HG03196 (cell line): ENCODE measurements at regions not wholly inside any gene's neighbourhood (a gene's known extent, or its start where the extent isn't known, plus 50 kb on each side); places are given as distances from the start of the nearest gene placed in this dataset.
"Not testable (repeated sequence)": the region's sequence is repeated elsewhere in the genome, so short reads cannot be mapped to it uniquely, and the experiment has no call there.

ENCODE experiments used
- ATAC-seq: cut with Tn5 transposase; IDR thresholded peaks from one replicate; pipeline ENCODE4 v1.9.1; 2021; ENCODE audit not compliant: unreplicated experiment

DNA sequence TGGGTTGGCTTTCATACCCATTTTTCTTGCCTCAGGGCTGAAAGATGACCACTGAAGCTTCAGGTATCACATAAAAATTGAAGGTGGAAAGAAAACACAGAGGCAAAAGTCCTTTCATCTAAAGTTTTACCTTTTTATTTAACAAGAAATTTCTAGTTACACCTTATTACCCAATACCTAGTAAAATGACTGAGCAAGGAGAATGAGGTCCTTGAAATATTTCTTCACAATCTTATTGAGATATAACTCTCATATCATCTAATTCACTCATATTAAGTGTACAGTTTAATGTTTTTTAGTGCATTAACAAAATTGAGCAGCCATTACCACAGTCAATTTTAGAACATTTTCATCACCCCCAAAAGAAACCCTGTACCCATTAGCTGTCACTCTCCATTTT, 112.9 kb upstream of the ADTRP start:
- ATAC-seq, result no peak

DNA sequence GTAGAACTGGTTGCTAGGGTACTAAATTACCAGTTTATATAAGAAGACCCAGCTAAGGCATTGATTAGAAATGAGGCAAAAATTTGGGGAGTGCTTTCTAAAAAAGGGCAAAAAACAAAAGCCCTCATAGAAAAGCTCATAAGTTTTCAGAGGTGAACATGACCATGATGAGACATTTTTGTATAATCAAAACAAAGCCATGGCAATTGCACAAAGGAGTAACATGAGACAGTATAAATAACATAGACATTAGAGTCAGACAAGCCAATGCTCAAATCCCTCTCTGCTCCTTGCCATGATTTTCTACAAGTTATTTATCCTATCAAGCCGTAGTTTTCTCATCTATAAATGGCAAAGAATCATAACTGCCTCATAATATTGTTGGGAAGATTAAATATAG, 112.2 kb upstream of the ADTRP start:
- ATAC-seq, result no peak

DNA sequence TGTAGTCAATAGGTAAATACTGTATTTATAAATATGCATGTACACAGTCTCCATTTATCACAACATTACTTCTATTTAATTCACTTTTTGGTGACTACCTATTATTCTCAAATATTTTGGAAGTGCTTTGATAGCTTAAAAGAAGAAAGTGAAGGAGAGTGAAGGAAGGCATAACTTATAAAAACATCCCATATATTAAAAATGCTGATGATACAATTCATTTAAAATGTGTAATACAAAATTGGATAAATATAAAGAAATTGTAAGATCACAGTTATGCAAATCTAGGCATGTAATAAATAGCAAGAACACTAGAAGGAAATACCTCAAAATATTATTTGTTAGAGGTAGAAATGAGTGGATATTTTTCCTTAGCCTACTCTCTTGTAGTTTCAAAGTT, 111.6 kb upstream of the ADTRP start:
- no peak for ATAC-seq

DNA sequence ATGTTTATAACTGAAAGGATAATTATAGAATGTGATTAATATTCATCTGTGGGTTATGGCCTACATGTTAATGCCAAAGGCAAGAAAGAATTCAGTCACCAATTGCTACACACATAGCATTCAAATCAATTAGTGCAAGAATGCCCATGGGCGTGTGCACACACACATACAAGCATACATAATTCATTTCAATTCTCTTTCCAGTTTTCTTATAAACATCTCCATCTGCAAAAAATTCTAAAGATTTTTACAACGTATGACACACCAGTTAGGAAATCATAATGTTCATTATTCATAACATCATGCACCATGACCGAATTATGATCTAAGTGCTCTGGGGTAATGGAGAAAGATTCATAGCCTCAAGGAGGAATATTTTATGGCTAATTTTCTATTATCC, 111.0 kb upstream of the ADTRP start:
- ATAC-seq, result no peak

DNA sequence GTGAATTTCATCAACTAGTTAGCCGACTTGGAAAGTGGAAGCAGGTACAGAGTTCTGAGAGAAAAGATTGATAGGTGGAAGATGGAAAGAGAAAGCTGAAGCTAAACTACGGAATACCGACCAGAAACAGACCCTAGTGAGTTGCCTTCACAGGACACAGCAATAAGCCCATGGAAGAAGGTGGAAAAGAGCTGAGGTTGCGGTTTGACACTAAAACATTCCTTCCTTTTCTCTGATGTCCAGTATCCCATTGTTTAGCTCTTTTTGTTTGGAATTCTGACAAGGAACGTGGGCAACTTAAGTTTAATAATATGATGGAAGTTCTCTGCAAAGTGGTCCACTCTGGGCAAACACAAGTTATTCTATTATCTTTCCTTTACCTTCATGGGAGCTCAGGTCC, 110.1 kb upstream of the ADTRP start:
- ATAC-seq, result no peak

DNA sequence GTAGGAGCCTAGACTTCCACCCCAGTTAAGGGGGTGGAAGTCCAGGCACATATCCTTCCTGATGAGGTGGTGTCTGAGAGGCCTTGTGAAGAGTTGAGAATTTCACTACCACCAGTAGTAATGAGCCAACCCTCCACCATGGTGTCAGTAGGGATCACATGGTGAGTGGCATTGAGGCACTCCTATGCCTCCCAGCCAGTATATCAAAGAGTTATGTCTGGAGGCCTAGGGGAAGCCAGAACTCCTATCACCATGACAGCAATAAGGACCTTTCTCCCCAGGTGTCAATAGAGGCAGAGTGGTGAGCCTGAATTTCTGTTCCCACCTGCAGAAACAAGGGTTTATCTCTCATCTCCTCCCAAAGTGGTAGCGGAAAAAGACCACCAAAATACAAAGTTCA, 106.6 kb upstream of the ADTRP start:
- no peak for ATAC-seq

DNA sequence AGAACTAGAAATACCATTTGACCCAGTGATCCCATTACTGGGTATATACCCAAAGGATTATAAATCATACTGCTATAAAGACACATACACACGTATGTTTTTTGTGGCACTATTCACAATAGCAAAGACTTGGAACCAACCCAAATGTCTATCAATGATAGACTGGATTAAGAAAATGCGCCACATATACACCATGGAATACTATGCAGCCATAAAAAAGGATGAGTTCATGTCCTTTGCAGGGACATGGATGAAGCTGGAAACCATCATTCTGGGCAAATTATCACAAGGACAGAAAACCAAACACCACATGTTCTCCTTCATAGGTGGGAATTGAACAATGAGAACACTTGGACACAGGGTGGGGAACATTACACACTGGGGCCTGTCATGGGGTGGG, 104.9 kb upstream of the ADTRP start:
- ATAC-seq, result not testable (repeated sequence)

DNA sequence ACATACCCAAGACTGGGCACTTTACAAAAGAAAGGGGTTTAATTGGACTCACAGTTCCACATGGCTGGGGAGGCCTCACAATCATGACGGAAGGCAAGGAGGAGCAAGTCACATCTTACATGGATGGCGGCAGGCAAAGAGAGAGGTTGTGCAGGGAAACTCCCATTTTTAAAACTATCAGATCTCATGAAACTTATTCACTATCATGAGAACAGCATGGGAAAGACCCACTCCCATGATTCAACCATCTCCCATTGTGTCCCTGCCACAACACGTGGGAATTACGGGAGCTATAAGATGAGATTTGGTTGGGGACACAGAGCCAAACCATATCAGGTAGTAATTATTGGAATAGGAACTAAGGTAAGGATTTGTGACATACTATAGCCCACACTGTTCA, 101.6 kb upstream of the ADTRP start:
- not testable (repeated sequence) for ATAC-seq

DNA sequence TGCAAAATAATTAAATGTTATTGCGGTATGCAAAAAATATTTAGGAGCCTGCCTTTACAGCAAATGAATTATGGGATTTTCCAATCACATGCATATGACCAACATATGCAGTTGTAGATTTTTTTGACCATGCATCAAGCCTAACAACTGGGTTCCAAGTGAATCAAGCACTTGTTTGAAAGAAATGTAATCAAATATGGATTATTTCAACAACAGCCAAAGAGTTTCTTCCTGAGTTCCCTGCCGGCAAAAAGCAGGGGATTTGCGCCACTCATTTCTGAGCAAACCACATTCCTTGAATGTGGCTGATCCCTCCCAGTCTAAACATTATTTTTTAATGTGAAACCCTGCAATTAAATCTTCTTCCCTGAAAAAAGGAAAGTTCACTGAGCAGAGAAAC, 100.1 kb upstream of the ADTRP start:
- no peak for ATAC-seq

DNA sequence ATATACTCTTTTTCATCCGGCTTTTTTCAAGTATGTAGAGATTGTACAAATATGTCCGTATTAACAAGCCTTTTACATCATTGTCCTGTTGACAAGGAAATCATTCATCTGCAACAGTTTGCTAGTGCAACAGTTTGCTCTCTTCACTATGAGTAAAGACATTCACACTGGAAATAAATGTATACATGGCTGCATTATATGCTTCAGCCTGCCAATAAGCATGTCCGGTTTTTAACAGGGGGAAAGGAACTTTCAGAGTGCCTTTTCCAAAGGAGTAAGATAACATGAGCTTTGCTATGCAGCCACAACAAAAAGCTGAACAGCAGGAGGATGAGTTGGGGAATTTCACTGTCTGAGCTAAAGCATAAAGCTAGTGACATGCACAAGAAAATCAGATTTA, 99.4 kb upstream of the ADTRP start:
- ATAC-seq, result no peak

DNA sequence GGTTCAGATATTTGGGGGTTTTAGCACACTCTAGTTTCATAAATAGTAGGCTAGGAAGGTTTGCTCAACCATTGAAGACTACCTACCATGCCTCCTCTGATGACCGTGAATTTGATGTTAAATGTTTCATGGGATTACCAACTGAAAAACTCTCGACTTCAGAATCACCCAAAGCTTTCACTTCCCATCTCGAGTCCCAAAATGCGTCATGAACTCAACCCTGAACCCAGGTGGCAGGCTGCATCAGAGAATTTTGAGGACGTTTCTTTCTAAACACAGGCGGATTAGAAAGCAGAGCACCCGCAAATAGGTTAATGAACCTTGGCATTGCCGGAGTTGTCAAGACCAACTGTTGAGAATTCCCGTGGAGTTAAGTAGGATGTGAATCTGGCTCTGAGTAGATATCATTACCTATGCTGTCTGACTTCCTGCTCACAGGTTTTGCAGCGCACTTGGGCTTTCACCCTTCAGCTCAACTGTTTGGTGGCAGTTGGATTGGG, 98.4 kb upstream of the ADTRP start:
- ATAC-seq, result peak; percentile 72

DNA sequence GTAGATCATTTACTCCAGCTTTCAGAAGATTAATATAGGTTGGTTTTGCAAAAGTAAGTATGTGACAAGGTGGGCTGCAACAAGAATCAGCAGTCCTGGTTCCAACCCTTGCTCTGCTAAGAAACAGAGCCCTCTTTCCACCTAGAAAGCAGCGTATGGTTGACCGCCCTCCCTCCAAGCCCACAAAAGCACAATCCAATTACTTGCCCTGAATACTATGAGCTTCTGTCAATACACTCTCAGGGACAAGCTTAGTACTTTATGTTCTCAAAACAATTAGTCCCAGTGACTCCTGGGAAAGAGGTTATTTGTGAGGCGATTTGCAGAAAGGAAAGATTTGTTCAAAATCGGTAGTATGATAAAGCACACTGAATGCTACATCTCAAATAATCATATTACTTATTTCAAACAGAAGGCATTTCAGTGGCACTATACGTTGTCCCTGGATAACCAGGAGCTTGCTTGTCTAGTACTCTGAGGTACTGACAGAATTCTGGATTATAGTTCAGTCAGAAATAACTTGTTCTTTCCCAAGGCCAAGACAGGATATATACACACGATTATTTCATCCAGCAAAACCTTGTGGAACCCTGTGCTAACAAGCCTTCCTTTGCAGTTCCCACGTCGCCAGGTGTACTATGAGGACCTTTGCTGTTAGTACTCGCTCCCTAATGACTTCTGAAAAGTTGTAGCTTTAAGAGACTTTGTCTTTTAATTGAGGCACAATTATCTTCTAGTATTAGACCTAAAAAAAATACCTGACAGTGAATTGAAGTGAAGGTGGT, 96.9 kb upstream of the ADTRP start:
- ATAC-seq, result no peak

DNA sequence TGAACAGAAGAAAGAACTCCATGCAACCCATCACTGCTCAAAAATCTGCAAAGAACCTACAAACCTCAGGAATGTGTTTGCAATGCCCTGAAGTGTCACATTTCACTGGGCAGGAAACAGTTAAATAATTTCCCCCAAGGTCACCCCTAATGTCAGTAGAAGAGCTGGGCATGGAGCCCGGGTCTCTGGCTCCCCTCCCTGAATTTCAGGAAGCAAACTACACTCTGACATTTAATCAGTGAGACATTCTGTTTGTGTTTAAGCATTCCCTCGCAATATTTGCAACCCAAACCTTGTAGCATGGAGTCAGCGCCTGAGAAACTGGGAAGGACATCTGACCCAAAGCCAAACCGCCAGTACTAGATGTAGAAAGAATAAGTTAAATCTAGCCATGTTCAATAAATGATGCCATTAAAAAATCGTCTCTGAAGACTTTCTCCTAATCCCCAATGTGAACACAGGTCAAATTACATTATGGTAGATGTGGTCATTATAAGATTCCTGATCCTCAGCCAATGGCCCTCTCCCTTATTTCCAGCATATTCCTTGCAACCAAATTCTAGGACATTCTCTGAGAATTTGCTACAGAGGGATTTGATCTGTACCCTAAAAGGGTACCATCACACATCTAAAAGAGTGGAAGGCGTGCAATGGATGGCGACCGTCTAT, 91.2 kb upstream of the ADTRP start:
- ATAC-seq, result no peak

DNA sequence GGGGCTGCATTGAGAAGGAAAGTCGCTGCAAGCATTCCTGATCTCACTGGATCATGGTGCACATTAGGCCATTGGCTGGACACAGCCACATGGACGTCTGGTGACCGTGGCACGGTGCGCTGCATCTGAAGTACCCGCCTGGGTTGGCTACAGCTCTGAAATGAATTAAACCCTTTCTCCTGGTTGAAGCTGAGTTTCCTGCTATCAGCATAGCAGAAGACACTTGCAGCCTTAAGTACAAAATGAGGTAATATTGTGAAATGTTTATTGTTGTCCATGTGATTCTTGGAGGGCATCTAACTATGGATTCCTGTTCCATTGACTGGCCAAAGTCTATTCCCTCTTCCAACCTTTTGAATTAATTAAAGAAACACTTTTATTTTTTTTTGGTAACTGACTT, 89.8 kb upstream of the ADTRP start:
- no peak for ATAC-seq

DNA sequence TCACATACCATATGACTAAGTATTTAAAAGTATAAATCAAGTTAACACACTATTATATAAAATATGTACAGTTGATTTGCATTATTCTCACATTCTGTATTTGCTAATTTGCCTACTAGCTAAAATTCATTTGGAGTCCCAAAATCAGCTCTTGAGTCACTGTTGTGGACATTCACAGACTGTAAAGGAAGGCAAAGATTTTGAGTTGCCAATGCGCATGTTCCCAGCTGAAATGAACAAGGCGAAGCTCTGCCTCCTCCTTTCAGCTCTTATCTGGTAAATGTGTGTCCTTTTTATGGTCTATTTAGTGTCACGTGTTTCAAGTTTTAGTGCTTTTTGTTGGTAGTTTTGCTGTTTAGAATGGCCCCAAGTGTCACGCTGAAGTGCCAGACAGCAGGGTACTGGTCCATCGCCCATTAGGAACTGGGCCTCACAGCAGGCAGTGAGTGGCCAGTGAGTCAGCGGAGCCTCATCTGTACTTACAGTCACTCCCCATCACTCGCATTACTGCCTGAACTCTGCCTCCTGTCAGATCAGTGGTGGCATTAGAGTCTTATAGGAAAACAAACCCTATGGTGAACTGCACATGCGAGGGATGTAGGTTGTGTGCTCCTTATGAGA, 87.2 kb upstream of the ADTRP start:
- ATAC-seq, result no peak

DNA sequence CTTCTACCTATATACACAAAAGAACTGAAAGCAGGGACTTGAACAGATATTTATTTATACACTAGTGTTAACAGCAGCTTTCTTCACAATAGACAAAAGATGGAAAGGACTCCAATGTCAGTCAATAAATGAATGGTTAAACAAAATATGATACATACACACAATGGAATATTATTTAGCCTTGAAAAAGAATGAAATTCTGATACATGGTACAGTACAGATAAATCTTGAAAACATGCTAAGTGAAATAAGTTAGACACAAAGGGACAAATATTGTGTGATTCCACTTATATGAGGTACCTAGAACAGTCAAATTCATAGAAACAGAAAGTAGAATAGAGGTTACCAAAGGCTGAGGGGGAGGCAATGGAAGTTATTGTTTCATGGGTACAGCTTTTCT, 79.8 kb upstream of the ADTRP start:
- no peak for ATAC-seq

DNA sequence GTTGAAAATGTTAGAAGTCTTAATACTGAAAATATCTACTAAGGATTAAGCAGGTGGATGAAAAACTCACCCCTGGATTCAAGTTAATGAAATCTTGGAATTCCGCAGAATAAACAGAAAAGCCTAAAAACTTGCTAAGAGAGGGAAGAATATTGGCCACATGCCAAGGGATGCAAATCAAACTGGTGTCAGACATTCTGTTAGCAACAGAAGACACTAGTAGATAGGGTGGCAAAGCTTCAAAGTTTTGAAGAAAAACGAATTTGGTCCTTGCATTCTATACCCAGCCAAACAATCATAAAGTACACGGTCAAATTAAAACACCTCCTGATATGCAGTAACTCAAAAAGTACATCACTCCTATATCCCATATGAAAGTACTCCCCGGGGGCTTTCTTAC, 77.1 kb upstream of the ADTRP start:
- no peak for ATAC-seq

DNA sequence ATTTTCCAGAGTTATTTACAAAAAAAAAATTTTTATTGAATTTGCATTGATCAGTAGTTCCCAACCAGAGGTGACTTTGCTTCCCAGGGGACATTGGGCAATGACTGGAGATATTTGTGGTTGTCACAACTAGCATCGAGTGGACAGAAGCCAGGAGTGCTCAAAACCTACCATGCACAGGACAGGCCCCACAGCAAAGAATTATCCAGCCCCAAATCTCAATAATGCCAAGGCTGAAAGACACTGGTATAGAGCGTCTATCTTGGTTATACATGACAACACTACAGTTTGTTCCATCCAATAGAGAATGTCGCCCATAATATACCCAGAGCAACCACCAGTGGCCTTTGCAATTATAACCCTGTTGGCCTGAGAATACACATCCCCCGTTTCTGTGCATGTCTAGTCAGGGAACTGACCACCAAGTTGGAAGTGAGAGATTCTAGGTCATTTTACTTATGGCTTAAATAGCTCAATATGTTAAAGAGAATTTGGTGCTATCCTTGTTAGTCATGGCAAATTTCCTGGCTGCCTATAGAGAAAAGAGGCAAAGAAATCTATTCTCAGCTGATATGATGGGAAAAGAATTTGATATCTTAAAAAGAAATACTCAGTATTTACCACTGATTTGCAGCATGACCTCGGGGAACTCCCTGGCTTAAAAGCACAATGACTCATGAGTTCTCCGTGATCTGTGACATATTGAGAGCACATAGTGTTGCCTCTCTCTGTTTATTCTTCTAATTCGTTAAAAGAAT, 76.0 kb upstream of the ADTRP start:
- no peak for ATAC-seq

DNA sequence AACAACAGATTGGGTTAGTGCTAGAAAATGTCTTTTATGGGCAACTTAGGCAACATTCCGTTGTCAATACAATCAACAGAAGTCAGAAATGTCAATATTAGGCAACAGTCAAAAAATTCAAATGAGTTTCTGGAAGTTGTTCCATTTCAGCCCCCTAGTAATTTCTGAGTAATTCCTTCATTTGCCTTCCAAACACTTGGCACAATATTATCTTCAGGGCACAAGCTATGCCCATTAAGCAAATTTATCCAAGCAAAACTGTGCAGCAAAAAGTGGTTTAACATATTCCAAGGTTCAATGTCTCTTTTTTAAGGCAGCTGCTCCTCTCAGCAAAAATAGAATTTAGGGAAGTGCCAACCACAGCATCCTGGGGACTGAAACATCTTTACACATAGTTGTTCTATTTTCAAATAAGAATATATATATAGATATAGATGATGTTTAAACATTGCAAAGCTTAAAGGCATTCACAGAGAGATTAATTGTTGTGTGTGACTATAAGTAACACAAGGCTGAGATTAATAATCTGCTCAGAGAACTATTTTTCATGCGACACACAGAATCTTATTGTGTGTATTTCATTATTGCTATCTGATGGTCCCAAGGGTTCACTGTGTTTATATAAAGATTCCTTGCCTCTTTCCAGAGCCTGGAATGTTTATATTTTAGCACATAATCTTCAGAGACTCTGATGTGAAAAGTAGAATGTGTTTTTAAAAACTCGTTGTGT, 75.2 kb upstream of the ADTRP start:
- no peak for ATAC-seq

DNA sequence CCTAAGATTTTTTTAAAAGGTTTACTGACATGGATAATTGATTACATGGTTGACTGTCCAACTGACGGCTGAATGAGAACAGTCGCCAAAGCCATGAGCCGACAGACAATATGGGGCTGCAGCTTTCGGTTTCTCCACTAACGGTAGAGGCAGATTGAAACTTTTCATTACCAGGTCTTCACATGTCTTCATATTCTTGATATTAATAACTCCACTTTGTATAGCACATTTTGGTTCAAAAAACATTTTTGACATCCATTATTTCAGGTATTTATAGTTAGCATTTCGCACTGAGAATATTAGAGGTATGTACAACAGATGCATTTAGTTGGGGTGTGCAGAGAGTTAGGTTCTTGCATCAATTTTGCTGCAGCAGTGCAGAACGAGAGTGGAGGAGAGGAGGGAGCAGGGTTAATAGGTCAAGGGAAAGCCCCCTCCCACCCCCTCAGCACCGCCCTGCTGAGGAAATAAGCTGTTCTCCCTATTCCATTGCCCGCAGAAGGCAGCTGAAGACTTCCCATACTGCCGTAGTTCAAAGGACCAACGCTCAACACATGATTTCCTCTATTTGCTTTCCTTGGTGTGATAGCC, 73.6 kb upstream of the ADTRP start:
- no peak for ATAC-seq
